Keratinocyte (primary cell): ENCODE measurements at regions not wholly inside any gene's neighbourhood (a gene's known extent, or its start where the extent isn't known, plus 50 kb on each side); places are given as distances from the start of the nearest gene placed in this dataset.
"Not testable (repeated sequence)": the region's sequence is repeated elsewhere in the genome, so short reads cannot be mapped to it uniquely, and the experiment has no call there.

ENCODE experiments used
- DNase-seq: peaks from one replicate; pipeline ENCODE4 v3.0.0-alpha.2; 2011; ENCODE audit warnings: low read depth, missing footprints, low spot score
- FAIRE-seq: peaks from 2 replicates; lab custom pipeline; 2011; peaks lifted over from hg19 to GRCh38; lab: Jason Lieb, UNC
- H2AFZ ChIP-seq: 2 replicates; pipeline ENCODE4 v1.6.0; 2012; ENCODE audit warnings: low read length, control low read depth, inconsistent platforms; ENCODE audit not compliant: control insufficient read depth
- H3K27ac ChIP-seq: 2 replicates; pipeline ENCODE4 v1.5.1; 2011; ENCODE audit warnings: low read length; ENCODE audit not compliant: control insufficient read depth, insufficient read depth
- H3K27me3 ChIP-seq: 3 replicates; pipeline ENCODE4 v1.6.0; 2011; ENCODE audit warnings: low read length; ENCODE audit not compliant: control insufficient read depth, insufficient read depth; ENCODE audit errors: extremely low read depth
- H3K36me3 ChIP-seq, 2 experiments: 2 replicates in 1 of 2; 3 replicates in 1 of 2; pipeline ENCODE4 v1.5.1; 2011; ENCODE audit warnings: low read length in 2 of 2, mild to moderate bottlenecking in 1 of 2; ENCODE audit not compliant: control insufficient read depth in 2 of 2, insufficient read depth in 2 of 2; ENCODE audit errors: extremely low read depth in 1 of 2
- H3K4me1 ChIP-seq: 3 replicates; pipeline ENCODE4 v1.5.1; 2011; ENCODE audit warnings: low read length; ENCODE audit not compliant: control insufficient read depth, insufficient read depth; ENCODE audit errors: extremely low read depth
- H3K4me2 ChIP-seq: 3 replicates; pipeline ENCODE4 v1.6.0; 2011; ENCODE audit warnings: low read depth, low read length; ENCODE audit not compliant: control insufficient read depth, insufficient read depth; ENCODE audit errors: extremely low read depth
- H3K4me3 ChIP-seq, 3 experiments: fragments of 200-600 bp in 1 of 3; sonication (generic) in 1 of 3; 2 replicates in 2 of 3; 3 replicates in 1 of 3; pipeline ENCODE4 v1.5.1; 2011 to 2016; ENCODE audit warnings: low read length in 3 of 3, mild to moderate bottlenecking in 3 of 3, control low read depth in 2 of 3, inconsistent platforms in 1 of 3, low read depth in 1 of 3, mixed read lengths in 1 of 3, mixed run types in 1 of 3, moderate library complexity in 1 of 3; ENCODE audit not compliant: control insufficient read depth in 2 of 3, insufficient read depth in 2 of 3; ENCODE audit errors: extremely low read depth in 1 of 3
- H3K79me2 ChIP-seq: 2 replicates; pipeline ENCODE4 v1.6.0; 2012; ENCODE audit warnings: low read length; ENCODE audit not compliant: control insufficient read depth, insufficient read depth
- H3K9ac ChIP-seq: 3 replicates; pipeline ENCODE4 v1.6.0; 2011; ENCODE audit warnings: low read length; ENCODE audit not compliant: control insufficient read depth, insufficient read depth; ENCODE audit errors: extremely low read depth
- H3K9me1 ChIP-seq: 3 replicates; pipeline ENCODE4 v1.6.0; 2011; ENCODE audit warnings: low read length; ENCODE audit not compliant: control insufficient read depth, insufficient read depth; ENCODE audit errors: extremely low read depth
- H3K9me3 ChIP-seq: 2 replicates; pipeline ENCODE4 v1.5.1; 2012; ENCODE audit warnings: low read depth, low read length; ENCODE audit not compliant: control insufficient read depth
- H4K20me1 ChIP-seq: 3 replicates; pipeline ENCODE4 v1.6.0; 2011; ENCODE audit warnings: low read length; ENCODE audit not compliant: control insufficient read depth, insufficient read depth; ENCODE audit errors: extremely low read depth
- EZH2 ChIP-seq: IDR thresholded peaks from one replicate; pipeline ENCODE4 v1.6.1; 2012; ENCODE audit warnings: inconsistent platforms, mild to moderate bottlenecking, low read length, moderate library complexity
- dilution Hi-C: fragments of 300-500 bp; cut with MboI; formaldehyde crosslinking; loops from one replicate; pipeline ENCODE4 v1.7.0; 2020; ENCODE audit warnings: low sequenced_read_pairs; ENCODE audit not compliant: extremely low pct_ligation_motif_present
- TF ChIP-seq, protein P1 (sequence below), 3 experiments: IDR thresholded peaks in 1 of 3; conservative IDR thresholded peaks in 1 of 3; optimal IDR thresholded peaks in 1 of 3; 2 replicates in 2 of 3; 3 replicates in 1 of 3; pipeline versions ENCODE3 to v1.5.1; 2011; ENCODE audit warnings: low read length in 3 of 3, mild to moderate bottlenecking in 3 of 3, moderate library complexity in 2 of 3, control low read depth in 1 of 3, inconsistent platforms in 1 of 3; ENCODE audit not compliant: insufficient read depth in 2 of 3; ENCODE audit errors: extremely low read depth in 1 of 3

DNA sequence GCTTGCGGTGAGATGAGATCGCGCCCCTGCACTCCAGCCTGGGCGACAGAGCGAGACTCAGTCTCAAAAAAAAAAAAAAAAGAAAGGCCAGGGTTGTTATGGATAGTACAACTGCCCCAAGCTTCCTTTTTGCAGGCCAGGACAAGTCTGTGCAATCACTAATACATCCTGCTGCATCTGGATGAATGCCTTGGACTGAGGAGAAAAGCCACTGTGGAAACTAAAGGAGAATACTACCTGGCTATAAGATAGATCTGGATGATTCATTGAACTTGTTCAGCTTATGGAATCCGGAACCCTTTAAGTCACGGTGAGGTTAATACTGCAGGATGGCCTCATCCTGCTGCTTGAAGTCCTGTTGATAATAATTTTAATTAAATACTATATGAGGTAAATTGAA lies 278.2 kb downstream of the TFAP2A start:
- DNase-seq, result peak; percentile 90
- Histone ChIP-seq H3K9me1 (peaks cover 3% of the 10 kb centered on the region), H3K79me2 (no peaks in the 10 kb centered on the region), H3K27ac (peak overlapping the region; percentile 54), H4K20me1 (no peaks in the 10 kb centered on the region), H3K9ac (no peak overlapping the region), H3K9me3 (peaks cover 2% of the 10 kb centered on the region), H3K36me3 (no peaks in the 10 kb centered on the region), H3K4me3 (no peak overlapping the region), H3K4me2 (peak overlapping the region; percentile 27), H2AFZ (no peak overlapping the region), H3K27me3 (no peaks in the 10 kb centered on the region), H3K4me1 (peaks cover 30% of the 10 kb centered on the region)
- peak; percentile 99 for FAIRE-seq
- dilution Hi-C loops, result no loop called here
- TF ChIP-seq EZH2, result no peak
- TF ChIP-seq, protein P1, sequence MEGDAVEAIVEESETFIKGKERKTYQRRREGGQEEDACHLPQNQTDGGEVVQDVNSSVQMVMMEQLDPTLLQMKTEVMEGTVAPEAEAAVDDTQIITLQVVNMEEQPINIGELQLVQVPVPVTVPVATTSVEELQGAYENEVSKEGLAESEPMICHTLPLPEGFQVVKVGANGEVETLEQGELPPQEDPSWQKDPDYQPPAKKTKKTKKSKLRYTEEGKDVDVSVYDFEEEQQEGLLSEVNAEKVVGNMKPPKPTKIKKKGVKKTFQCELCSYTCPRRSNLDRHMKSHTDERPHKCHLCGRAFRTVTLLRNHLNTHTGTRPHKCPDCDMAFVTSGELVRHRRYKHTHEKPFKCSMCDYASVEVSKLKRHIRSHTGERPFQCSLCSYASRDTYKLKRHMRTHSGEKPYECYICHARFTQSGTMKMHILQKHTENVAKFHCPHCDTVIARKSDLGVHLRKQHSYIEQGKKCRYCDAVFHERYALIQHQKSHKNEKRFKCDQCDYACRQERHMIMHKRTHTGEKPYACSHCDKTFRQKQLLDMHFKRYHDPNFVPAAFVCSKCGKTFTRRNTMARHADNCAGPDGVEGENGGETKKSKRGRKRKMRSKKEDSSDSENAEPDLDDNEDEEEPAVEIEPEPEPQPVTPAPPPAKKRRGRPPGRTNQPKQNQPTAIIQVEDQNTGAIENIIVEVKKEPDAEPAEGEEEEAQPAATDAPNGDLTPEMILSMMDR (optimal IDR thresholded peaks at IDR 0.05 in 1 of 3, IDR thresholded peaks at IDR 0.05 in 1 of 3, conservative IDR thresholded peaks at IDR 0.05 in 1 of 3; ENCODE audit: extremely low read depth in 1 of 3, insufficient read depth in 2 of 3, low read length in 3 of 3), result no peak

DNA sequence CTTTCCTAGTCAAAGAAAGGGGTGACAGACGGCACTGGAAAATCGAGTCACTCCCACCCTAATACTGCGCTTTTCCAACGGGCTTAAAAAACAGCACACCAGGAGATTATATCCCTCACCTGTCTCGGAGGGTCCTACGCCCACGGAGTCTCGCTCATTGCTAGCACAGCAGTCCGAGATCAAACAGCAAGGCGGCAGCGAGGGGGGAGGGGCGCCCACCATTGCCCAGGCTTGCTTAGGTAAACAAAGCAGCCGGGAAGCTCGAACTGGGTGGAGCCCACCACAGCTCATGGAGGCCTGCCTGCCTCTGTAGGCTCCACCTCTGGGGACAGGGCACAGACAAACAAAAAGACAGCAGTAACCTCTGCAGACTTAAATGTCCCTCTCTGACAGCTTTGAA lies 280.7 kb downstream of the TFAP2A start:
- H3K4me3 ChIP-seq, H3K27me3 ChIP-seq, H3K79me2 ChIP-seq, FAIRE-seq, H3K9ac ChIP-seq, H3K36me3 ChIP-seq, H3K9me1 ChIP-seq, DNase-seq, H3K4me2 ChIP-seq, H3K27ac ChIP-seq, dilution Hi-C loops, H4K20me1 ChIP-seq, H2AFZ ChIP-seq, H3K9me3 ChIP-seq: not testable (repeated sequence)
- H3K4me1 ChIP-seq, result peaks cover 10% of the 10 kb centered on the region

DNA sequence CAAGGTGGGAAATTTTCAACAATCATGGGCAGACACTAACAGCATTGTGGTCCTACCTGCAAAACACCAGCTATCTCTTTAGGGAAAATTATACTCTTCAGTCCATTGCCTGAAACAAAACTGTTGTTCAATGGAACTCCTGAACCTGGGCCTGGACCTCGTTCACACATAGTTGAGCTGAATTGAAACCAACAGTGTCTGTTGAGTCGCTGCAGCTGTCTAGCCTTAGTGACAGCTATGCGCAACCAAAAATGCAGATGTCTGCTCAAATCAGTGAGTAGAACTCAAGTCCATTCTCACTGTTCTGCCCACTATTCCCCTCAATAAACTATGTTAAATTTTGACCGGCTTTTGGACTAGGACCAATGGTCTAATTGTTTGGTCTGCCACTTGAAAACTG lies 286.2 kb downstream of the TFAP2A start:
- Histone ChIP-seq H3K27ac (no peak overlapping the region), H3K4me3 (no peak overlapping the region), H3K9ac (no peak overlapping the region), H3K36me3 (no peaks in the 10 kb centered on the region), H3K9me1 (no peaks in the 10 kb centered on the region), H3K79me2 (no peaks in the 10 kb centered on the region), H3K9me3 (no peaks in the 10 kb centered on the region), H3K4me2 (no peak overlapping the region), H3K4me1 (no peaks in the 10 kb centered on the region), H2AFZ (no peak overlapping the region), H4K20me1 (no peaks in the 10 kb centered on the region), H3K27me3 (no peaks in the 10 kb centered on the region)
- FAIRE-seq (peak; percentile 17), DNase-seq (no peak)
- TF ChIP-seq EZH2, result no peak
- TF ChIP-seq, protein P1 (optimal IDR thresholded peaks at IDR 0.05 in 1 of 3, IDR thresholded peaks at IDR 0.05 in 1 of 3, conservative IDR thresholded peaks at IDR 0.05 in 1 of 3; ENCODE audit: extremely low read depth in 1 of 3, insufficient read depth in 2 of 3, low read length in 3 of 3), result no peak
- dilution Hi-C loops, result no loop called here
